ENCODE measurements at regions not wholly inside any gene's neighbourhood (a gene's known extent, or its start where the extent isn't known, plus 50 kb on each side); places are given as distances from the start of the nearest gene placed in this dataset.
"Not testable (repeated sequence)": the region's sequence is repeated elsewhere in the genome, so short reads cannot be mapped to it uniquely, and the experiment has no call there.

GRCh38 chr1:64348961-64349648 is 120.8 kb upstream of the CACHD1 start (continued):
- TF ChIP-seq ZNF655 (CRISPR knock-in tag; IDR thresholded peaks at IDR 0.05) (no peak), POU5F1 (IDR thresholded peaks at IDR 0.05; ENCODE audit: borderline replicate concordance, low read depth, low read length, partially characterized antibody) (no peak), TRIM24 (IDR thresholded peaks at IDR 0.05) (no peak), SOX6 (IDR thresholded peaks at IDR 0.05) (no peak), OTX1 (CRISPR knock-in tag; IDR thresholded peaks at IDR 0.05) (no peak)

GRCh38 chr1:64355534-64355933 is 114.4 kb upstream of the CACHD1 start:
- H4K20me1 ChIP-seq (replicated peaks; ENCODE audit: control insufficient read depth, insufficient read depth, low read length); POLR2A ChIA-PET; H3K9me1 ChIP-seq (ENCODE audit: control insufficient read depth, insufficient read depth, low read length); H3K4me2 ChIP-seq (ENCODE audit: insufficient read depth, low read length); H2AFZ ChIP-seq (ENCODE audit: low read depth, low read length); H3K36me3 ChIP-seq (ENCODE audit: control insufficient read depth, insufficient read depth, low read length); H3K4me3 ChIP-seq; CTCF ChIA-PET (ENCODE audit: low intra/inter-chr PET ratio); H3K27me3 ChIP-seq (ENCODE audit: control insufficient read depth in 2 of 2, insufficient read depth in 2 of 2, low read length in 2 of 2); H3K9ac ChIP-seq (ENCODE audit: insufficient read depth in 1 of 2, low read depth in 2 of 2, low read length in 2 of 2); H3K27ac ChIP-seq (ENCODE audit: extremely low read depth, low read depth, low read length); intact Hi-C loops (cut with micrococcal nuclease); BruUV-seq (replicated peaks); ATAC-seq; FAIRE-seq; H3K9me3 ChIP-seq (replicated peaks; ENCODE audit: control insufficient read depth, insufficient read depth, low read depth, low read length); H3K79me2 ChIP-seq (ENCODE audit: control insufficient read depth, insufficient read depth, low read length); in situ Hi-C loops (cut with MboI); H3K4me1 ChIP-seq (replicated peaks in 1 of 2; ENCODE audit: control insufficient read depth in 2 of 2, insufficient read depth in 2 of 2, low read length in 2 of 2); DNase-seq (ENCODE audit: extremely low read depth in 1 of 4, low spot score in 3 of 4): not testable (repeated sequence)
- 0% methylated on average over 1 of the region's 2 CpGs for WGBS (ENCODE audit: insufficient coverage, low coverage, missing lambda C conversion rate)

Measured in K562 (cell line).